ENCODE measurements at regions not wholly inside any gene's neighbourhood (a gene's known extent, or its start where the extent isn't known, plus 50 kb on each side); places are given as distances from the start of the nearest gene placed in this dataset.

DNA sequence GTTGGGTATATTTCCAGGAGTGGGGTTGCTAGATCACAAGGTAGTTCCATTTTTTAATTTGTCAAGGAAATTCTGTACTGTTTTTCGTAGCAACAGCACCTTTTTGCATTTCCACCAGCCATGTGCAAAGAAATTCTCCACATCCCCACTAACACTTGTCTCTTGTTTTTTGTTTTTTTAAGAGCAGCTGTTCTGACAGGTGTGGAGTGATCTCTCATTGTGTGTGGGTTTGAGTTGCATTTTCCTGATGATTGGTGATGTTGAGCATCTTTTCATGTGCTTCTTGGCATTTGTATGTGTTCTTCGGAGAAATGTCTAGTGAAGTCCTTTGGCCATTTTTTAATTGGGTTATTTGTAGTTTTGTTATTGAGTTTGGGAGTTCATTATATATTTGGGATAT, 80.3 kb upstream of the PUDP start:
- H3K4me1 ChIP-seq (ENCODE audit: insufficient read depth, low read length), result no peaks in the 10 kb centered on the region
- H3T11ph ChIP-seq (ENCODE audit: low read length), result no peak overlapping the region
- no peaks in the 10 kb centered on the region for H3K27me3 ChIP-seq (ENCODE audit: insufficient read depth, low read length)
- H2BK5ac ChIP-seq (ENCODE audit: insufficient read length, low read length), result no peak overlapping the region
- no peak overlapping the region for H4K5ac ChIP-seq (ENCODE audit: insufficient read length, low read depth, low read length)
- no peak overlapping the region for H4K8ac ChIP-seq (replicated peaks; ENCODE audit: insufficient read length, low read depth, low read length)
- Mint-ChIP-seq H3K9me3 (no peaks in the 10 kb centered on the region), H3K36me3 (ENCODE audit: insufficient read depth in 1 of 3, low read depth in 3 of 3) (no peaks in the 10 kb centered on the region), H3K4me3 (no peak overlapping the region), H3K27ac (no peak overlapping the region), H3K27me3 (ENCODE audit: low read depth) (peaks cover 19% of the 10 kb centered on the region), H3K4me1 (peaks cover under 1 to 3% of the 10 kb centered on the region in 2 experiments; a peak in 3 of 4 replicates)
- H3K23me2 ChIP-seq (ENCODE audit: insufficient read length, low read depth, low read length, poor library complexity, severe bottlenecking), result no peaks in the 10 kb centered on the region
- H3K14ac ChIP-seq (ENCODE audit: insufficient read depth, low read length), result no peak overlapping the region
- no peak overlapping the region for H3K9ac ChIP-seq (ENCODE audit: extremely low read depth, insufficient read length, low read length)
- no peak overlapping the region for H3K27ac ChIP-seq (ENCODE audit: insufficient read length, low read depth, low read length)
- TF ChIP-seq, protein P1, sequence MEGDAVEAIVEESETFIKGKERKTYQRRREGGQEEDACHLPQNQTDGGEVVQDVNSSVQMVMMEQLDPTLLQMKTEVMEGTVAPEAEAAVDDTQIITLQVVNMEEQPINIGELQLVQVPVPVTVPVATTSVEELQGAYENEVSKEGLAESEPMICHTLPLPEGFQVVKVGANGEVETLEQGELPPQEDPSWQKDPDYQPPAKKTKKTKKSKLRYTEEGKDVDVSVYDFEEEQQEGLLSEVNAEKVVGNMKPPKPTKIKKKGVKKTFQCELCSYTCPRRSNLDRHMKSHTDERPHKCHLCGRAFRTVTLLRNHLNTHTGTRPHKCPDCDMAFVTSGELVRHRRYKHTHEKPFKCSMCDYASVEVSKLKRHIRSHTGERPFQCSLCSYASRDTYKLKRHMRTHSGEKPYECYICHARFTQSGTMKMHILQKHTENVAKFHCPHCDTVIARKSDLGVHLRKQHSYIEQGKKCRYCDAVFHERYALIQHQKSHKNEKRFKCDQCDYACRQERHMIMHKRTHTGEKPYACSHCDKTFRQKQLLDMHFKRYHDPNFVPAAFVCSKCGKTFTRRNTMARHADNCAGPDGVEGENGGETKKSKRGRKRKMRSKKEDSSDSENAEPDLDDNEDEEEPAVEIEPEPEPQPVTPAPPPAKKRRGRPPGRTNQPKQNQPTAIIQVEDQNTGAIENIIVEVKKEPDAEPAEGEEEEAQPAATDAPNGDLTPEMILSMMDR (conservative IDR thresholded peaks at IDR 0.05), result no peak
- H3K9me3 ChIP-seq (ENCODE audit: control insufficient read depth, low read depth, low read length), result no peaks in the 10 kb centered on the region
- no peak overlapping the region for H2AFZ ChIP-seq (ENCODE audit: low read length)
- H2BK120ac ChIP-seq (ENCODE audit: low read depth, low read length, poor library complexity, severe bottlenecking), result no peak overlapping the region
- no peak overlapping the region for H2BK12ac ChIP-seq (ENCODE audit: insufficient read length, low read depth, low read length)
- no peaks in the 10 kb centered on the region for H3K79me1 ChIP-seq (ENCODE audit: insufficient read depth, low read depth, low read length, poor library complexity, severe bottlenecking)
- H3K4ac ChIP-seq (ENCODE audit: low read depth, low read length), result no peak overlapping the region
- H3K4me2 ChIP-seq (ENCODE audit: insufficient read depth, insufficient read length, low read length), result no peak overlapping the region
- H2BK20ac ChIP-seq (ENCODE audit: low read depth, low read length, poor library complexity, severe bottlenecking), result no peak overlapping the region
- H3K18ac ChIP-seq (ENCODE audit: insufficient read length, low read depth, low read length), result no peak overlapping the region
- H4K91ac ChIP-seq (ENCODE audit: insufficient read length, low read depth, low read length), result no peak overlapping the region
- H4K20me1 ChIP-seq (ENCODE audit: control insufficient read depth, insufficient read depth, insufficient read length), result no peaks in the 10 kb centered on the region
- H2AK5ac ChIP-seq (ENCODE audit: insufficient read length, low read length), result no peak overlapping the region
- no peaks in the 10 kb centered on the region for H3K79me2 ChIP-seq (ENCODE audit: insufficient read depth, low read length)
- H3K56ac ChIP-seq (ENCODE audit: insufficient read length, low read depth, low read length), result no peak overlapping the region
- DNase-seq, result no peak
- H3K23ac ChIP-seq (ENCODE audit: insufficient read length, low read depth, low read length), result no peak overlapping the region
- WGBS (ENCODE audit: extremely low coverage, insufficient read length, low lambda C conversion rate), result no CpG with 5 or more reads among the region's 2 CpGs
- H2BK15ac ChIP-seq (ENCODE audit: low read depth, low read length), result no peak overlapping the region

All from H9 (cell line).